Bronchial epithelial cell (primary cell): ENCODE measurements at regions not wholly inside any gene's neighbourhood (a gene's known extent, or its start where the extent isn't known, plus 50 kb on each side); places are given as distances from the start of the nearest gene placed in this dataset.
"Not testable (repeated sequence)": the region's sequence is repeated elsewhere in the genome, so short reads cannot be mapped to it uniquely, and the experiment has no call there.

Source experiments
- DNase-seq: peaks from one replicate; pipeline ENCODE4 v3.0.0-alpha.2; 2010; ENCODE audit warnings: low read depth
- FAIRE-seq: peaks from 2 replicates; lab custom pipeline; 2011; peaks lifted over from hg19 to GRCh38; lab: Jason Lieb, UNC
- H3K27me3 ChIP-seq: 2 replicates; pipeline ENCODE4 v1.5.1; 2011; ENCODE audit warnings: low read length; ENCODE audit not compliant: control insufficient read depth, insufficient read depth
- H3K36me3 ChIP-seq: 2 replicates; pipeline ENCODE4 v1.5.1; 2011; ENCODE audit warnings: low read length; ENCODE audit not compliant: control insufficient read depth, insufficient read depth
- H3K4me3 ChIP-seq: 2 replicates; pipeline ENCODE4 v1.5.1; 2011; ENCODE audit warnings: mild to moderate bottlenecking, low read depth, low read length, control low read depth
- TF ChIP-seq, protein P1 (sequence below): IDR thresholded peaks from 2 replicates; pipeline ENCODE4 v1.5.1; 2011; ENCODE audit warnings: mild to moderate bottlenecking, moderate library complexity, low read length, control low read depth, inconsistent platforms; ENCODE audit not compliant: insufficient read depth, severe bottlenecking

DNA sequence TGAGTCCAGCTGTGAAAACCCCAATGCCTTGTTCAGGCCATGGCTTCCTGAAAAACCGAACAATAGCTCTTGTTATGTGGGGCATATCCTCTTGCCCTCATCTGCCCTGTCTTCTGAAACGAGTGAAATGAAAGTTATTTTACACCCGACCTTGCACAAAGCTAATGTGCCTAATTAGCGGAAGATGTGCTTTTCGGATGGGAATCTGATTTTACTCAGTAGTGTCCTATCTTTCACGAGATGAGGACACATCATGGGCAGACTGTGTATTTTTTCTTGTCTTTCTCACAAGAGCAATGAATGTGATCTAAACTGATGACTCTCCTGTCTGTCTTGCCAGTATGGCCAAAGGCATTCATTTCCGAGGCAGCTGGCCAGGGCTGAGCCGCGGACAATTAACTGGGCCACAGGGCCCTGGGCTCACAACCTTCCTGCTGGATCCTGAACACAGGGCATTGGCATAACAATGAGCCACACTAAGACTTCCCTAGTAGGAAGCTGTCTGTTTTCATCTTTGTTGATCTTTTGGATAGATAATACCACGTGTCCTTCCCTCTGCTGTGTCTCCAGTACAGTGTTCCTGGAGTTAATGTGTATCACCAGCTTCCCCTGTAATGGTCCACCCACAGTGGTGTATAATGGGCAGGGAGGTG lies 86.0 kb upstream of the HIF1A start:
- DNase-seq = no peak
- TF ChIP-seq, protein P1, sequence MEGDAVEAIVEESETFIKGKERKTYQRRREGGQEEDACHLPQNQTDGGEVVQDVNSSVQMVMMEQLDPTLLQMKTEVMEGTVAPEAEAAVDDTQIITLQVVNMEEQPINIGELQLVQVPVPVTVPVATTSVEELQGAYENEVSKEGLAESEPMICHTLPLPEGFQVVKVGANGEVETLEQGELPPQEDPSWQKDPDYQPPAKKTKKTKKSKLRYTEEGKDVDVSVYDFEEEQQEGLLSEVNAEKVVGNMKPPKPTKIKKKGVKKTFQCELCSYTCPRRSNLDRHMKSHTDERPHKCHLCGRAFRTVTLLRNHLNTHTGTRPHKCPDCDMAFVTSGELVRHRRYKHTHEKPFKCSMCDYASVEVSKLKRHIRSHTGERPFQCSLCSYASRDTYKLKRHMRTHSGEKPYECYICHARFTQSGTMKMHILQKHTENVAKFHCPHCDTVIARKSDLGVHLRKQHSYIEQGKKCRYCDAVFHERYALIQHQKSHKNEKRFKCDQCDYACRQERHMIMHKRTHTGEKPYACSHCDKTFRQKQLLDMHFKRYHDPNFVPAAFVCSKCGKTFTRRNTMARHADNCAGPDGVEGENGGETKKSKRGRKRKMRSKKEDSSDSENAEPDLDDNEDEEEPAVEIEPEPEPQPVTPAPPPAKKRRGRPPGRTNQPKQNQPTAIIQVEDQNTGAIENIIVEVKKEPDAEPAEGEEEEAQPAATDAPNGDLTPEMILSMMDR = no peak
- FAIRE-seq = no peak
- Histone ChIP-seq H3K27me3 (no peaks in the 10 kb centered on the region), H3K36me3 (no peaks in the 10 kb centered on the region), H3K4me3 (no peak overlapping the region)

DNA sequence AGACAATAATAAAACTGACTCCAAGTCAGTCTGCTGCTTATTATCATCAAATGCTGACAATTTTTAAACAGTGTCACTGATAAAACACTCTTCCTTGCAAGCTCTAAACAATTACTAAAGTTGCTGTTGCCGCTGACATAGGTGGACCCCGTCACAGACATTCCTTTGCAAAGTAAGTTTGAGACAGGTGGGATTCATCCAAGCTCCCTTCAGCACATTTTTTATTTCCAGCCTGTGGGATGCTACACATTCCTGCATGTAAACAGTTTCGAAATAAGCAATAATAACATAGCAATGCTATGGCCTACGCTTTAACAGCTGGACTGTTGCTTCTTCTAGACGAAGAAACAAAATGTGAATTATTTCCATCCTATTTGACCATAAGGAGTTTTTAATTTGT lies 85.4 kb upstream of the HIF1A start:
- DNase-seq (no peak), FAIRE-seq (no peak)
- Histone ChIP-seq H3K27me3 (no peaks in the 10 kb centered on the region), H3K36me3 (no peaks in the 10 kb centered on the region), H3K4me3 (no peak overlapping the region)
- TF ChIP-seq, protein P1 = no peak

DNA sequence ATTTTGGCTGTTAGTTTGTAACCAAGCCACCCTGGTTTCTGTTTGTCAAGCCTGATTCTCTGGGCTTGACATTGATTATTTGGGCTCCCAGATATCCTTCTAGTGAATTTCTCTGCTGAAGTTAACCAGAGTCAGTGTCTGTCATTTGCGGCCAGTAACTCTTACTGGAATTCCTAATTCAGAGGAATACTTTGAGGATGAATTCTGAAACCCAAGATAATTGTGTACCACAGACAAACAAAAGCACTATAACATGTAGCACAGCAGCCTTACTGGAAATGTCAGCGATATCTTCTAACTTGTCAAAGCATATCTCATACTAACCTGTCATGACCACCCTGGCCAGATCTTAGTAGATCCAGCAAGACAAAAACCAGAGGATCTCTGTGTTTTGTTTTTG lies 84.4 kb upstream of the HIF1A start:
- DNase-seq (no peak), FAIRE-seq (no peak)
- Histone ChIP-seq H3K36me3 (no peaks in the 10 kb centered on the region), H3K27me3 (no peaks in the 10 kb centered on the region), H3K4me3 (no peak overlapping the region)
- TF ChIP-seq, protein P1 = no peak

DNA sequence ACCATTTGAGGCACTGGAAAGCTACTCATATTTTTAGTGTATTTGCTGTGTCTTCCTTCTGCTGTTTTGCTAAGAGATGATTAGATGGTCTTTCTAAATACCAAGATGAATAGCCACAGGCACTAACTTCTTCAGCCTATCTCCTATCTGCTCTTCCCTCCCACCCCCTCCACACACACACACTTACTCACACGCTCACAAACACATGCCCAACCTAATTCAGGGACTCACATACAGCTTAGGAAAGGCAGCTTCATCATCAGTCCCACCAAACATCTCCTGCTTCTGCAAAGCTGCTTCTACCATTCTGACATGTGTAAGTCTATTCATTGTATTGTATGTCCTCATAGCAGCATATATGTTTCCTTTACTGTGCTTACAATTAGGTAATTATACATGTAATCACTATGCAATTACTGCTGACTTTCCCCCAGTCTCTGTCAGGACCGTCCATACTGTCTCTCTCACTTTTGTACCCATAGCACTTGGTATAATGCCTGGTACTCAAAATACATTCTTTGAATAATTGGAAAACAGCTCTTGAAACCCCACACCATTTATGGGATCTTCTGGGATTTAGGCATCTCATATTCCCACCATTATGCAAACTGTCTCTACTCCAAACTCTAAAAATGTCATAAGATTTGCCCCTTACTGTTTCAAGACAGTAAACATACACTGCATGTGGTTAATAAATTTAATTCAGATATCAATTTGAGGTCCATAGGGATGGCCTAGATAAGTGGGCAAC lies 83.3 kb upstream of the HIF1A start:
- Histone ChIP-seq H3K27me3 (no peaks in the 10 kb centered on the region), H3K36me3 (no peaks in the 10 kb centered on the region), H3K4me3 (no peak overlapping the region)
- TF ChIP-seq, protein P1 = no peak
- no peak for DNase-seq
- no peak for FAIRE-seq

DNA sequence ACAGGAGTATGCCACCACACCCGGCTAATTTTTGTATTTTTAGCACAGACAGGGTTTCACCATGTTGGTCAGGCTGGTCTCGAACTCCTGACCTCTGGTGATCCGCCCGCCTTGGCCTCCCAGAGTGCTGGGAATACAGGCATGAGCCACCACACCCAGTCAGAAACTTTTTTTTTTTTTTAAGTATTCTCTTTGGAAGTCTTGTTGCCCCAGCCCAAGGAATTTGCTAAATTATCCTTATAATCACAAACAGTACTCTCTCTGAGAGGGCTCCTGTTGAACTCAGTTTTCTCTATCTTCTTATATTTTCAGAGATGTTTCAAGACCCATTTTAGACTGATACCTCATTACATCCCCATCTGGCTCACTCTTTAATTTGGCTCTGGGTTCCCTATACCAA lies 82.3 kb upstream of the HIF1A start:
- not testable (repeated sequence) for H3K27me3 ChIP-seq, H3K36me3 ChIP-seq, FAIRE-seq, H3K4me3 ChIP-seq, DNase-seq

DNA sequence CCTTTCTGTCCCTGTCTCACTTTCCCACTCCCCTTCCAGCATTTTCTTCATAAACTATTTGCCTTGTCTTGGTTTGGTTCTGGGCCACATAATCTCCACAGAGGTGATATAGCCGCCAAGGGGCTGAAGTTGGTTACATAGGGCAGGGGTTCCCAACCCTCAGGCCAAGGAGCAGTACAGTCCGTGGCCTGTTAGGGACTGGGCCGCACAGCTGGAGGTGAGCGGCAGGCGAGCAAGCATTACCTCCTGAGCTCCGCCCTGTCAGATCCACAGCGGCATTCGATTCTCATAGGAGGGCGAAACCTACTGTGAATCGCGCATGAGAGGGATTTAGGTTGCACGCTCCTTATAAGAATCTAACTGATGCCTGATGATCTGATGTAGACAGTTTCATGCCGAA lies 80.6 kb upstream of the HIF1A start:
- no peak for DNase-seq
- FAIRE-seq = no peak
- TF ChIP-seq, protein P1 = no peak
- Histone ChIP-seq H3K27me3 (no peaks in the 10 kb centered on the region), H3K36me3 (no peaks in the 10 kb centered on the region), H3K4me3 (no peak overlapping the region)
